Neural crest cell (in vitro differentiated cells): ENCODE measurements at regions not wholly inside any gene's neighbourhood (a gene's known extent, or its start where the extent isn't known, plus 50 kb on each side); places are given as distances from the start of the nearest gene placed in this dataset.
"Not testable (repeated sequence)": the region's sequence is repeated elsewhere in the genome, so short reads cannot be mapped to it uniquely, and the experiment has no call there.

Experiments used
- DNase-seq: peaks from one replicate; pipeline ENCODE4 v3.0.0; 2021; ENCODE audit warnings: low read depth, mixed read lengths, low spot score
- H3K27ac Mint-ChIP-seq: one replicate; pipeline ENCODE4 v1.8.0; 2021; ENCODE audit warnings: mild to moderate bottlenecking, mixed read lengths; ENCODE audit not compliant: unreplicated experiment
- H3K27me3 Mint-ChIP-seq: 2 replicates; pipeline ENCODE4 v1.8.0; 2021; ENCODE audit warnings: low read depth, mild to moderate bottlenecking, mixed read lengths
- H3K36me3 Mint-ChIP-seq: 2 replicates; pipeline ENCODE4 v1.8.0; 2021; ENCODE audit warnings: low read depth, mild to moderate bottlenecking, mixed read lengths
- H3K4me1 Mint-ChIP-seq: 2 replicates; pipeline ENCODE4 v1.8.0; 2021; ENCODE audit warnings: mixed read lengths
- H3K4me3 Mint-ChIP-seq: one replicate; pipeline ENCODE4 v1.8.0; 2021; ENCODE audit warnings: mild to moderate bottlenecking, mixed read lengths
- H3K9me3 Mint-ChIP-seq: 2 replicates; pipeline ENCODE4 v1.8.0; 2021; ENCODE audit warnings: mixed read lengths
- TF ChIP-seq, protein P1 (sequence below): fragments of 200-600 bp; sonication (generic); conservative IDR thresholded peaks from 2 replicates; pipeline ENCODE4 v1.5.0; 2021; ENCODE audit warnings: antibody characterized with exemption, mild to moderate bottlenecking

DNA sequence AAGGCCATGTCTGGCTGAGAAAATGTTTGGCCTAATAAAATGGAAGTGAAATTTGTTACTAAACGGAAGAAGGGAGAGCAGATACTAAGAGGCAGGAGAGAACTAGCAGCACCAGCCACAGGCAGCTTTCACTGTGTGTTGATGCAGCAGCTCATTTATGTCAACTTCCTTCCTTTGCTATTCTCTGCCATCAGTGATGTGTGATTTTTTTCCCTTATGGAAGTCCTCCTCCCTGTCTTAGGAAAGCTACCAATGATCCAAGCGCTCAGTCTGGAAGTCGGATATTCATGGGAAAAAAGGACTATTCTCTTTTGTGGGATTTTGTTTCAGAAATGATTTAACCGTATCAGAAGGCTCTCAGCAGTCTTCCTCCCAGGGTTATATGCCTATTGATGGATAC is 1629.2 kb downstream of the CDH8 start:
- no peak for DNase-seq
- no peaks in the 10 kb centered on the region for H3K36me3 Mint-ChIP-seq
- TF ChIP-seq, protein P1, sequence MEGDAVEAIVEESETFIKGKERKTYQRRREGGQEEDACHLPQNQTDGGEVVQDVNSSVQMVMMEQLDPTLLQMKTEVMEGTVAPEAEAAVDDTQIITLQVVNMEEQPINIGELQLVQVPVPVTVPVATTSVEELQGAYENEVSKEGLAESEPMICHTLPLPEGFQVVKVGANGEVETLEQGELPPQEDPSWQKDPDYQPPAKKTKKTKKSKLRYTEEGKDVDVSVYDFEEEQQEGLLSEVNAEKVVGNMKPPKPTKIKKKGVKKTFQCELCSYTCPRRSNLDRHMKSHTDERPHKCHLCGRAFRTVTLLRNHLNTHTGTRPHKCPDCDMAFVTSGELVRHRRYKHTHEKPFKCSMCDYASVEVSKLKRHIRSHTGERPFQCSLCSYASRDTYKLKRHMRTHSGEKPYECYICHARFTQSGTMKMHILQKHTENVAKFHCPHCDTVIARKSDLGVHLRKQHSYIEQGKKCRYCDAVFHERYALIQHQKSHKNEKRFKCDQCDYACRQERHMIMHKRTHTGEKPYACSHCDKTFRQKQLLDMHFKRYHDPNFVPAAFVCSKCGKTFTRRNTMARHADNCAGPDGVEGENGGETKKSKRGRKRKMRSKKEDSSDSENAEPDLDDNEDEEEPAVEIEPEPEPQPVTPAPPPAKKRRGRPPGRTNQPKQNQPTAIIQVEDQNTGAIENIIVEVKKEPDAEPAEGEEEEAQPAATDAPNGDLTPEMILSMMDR = no peak
- no peak overlapping the region for H3K4me3 Mint-ChIP-seq
- H3K4me1 Mint-ChIP-seq = no peaks in the 10 kb centered on the region
- no peaks in the 10 kb centered on the region for H3K27me3 Mint-ChIP-seq
- no peaks in the 10 kb centered on the region for H3K9me3 Mint-ChIP-seq
- no peak overlapping the region for H3K27ac Mint-ChIP-seq

DNA sequence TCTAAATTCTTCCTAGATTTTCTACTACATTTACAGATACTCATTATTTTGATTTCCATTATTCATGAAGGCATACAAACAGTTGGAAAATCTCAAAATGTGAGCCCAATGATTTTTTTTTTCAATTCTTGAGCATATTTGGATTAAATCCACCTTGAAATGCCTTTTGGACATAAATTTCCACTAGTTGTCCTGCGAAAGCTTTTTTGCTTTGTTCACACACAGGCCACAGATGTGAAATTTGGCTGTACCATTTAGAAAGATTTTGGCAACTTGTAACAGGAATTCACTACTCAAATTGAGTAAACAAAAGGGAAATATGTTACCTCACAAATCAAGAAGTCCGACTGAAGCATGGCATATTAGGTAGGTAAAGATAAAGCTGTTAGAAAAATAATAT is 1631.0 kb downstream of the CDH8 start:
- H3K4me3 Mint-ChIP-seq = no peak overlapping the region

DNA sequence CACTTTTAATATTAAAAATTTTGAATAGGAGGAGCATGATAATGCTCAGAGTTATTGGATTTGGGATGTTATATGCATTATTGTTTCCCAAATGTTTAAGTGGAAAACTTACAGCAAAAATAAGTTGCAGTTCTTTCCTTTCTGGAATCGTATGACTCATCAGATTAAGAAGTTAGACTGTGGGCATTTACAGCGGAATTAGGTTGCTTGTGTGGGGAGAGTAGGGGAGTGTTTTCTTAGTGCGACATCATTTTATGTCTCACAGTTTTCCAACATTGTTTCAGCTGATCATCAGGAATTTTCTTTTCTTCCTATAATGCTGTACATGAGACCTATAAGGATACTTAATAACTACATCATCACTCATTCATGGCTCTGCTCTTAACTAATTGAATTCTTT is 1631.8 kb downstream of the CDH8 start:
- no peak for DNase-seq
- Mint-ChIP-seq H3K27me3 (no peaks in the 10 kb centered on the region), H3K4me1 (no peaks in the 10 kb centered on the region), H3K36me3 (no peaks in the 10 kb centered on the region), H3K9me3 (no peaks in the 10 kb centered on the region), H3K4me3 (no peak overlapping the region), H3K27ac (no peak overlapping the region)
- TF ChIP-seq, protein P1 = no peak

More for the DNA sequence above, 1631.0 kb downstream of the CDH8 start:
- no peak for DNase-seq
- no peaks in the 10 kb centered on the region for H3K36me3 Mint-ChIP-seq
- TF ChIP-seq, protein P1 = no peak
- no peaks in the 10 kb centered on the region for H3K27me3 Mint-ChIP-seq
- no peak overlapping the region for H3K27ac Mint-ChIP-seq
- H3K9me3 Mint-ChIP-seq = no peaks in the 10 kb centered on the region
- no peaks in the 10 kb centered on the region for H3K4me1 Mint-ChIP-seq

DNA sequence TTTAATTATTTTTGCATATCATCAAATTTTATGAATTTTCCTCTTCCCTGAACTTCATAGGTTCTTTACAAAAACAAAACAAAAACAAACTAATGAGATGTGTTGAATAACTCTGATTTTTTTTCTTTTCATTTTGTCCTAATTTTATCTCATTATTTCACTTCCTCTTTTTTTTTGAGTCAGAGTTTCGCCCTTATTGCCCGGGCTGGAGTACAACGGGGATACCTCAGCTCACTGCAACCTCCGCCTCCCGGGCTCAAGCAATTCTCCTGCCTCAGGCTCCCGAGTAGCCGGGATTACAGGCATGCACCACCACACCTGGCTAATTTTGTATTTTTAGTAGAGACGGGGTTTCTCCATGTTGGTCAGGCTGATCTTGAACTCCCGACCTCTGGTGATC is 1633.3 kb downstream of the CDH8 start:
- H3K9me3 Mint-ChIP-seq, DNase-seq, H3K27ac Mint-ChIP-seq, H3K4me3 Mint-ChIP-seq, H3K36me3 Mint-ChIP-seq, H3K27me3 Mint-ChIP-seq, H3K4me1 Mint-ChIP-seq: not testable (repeated sequence)

DNA sequence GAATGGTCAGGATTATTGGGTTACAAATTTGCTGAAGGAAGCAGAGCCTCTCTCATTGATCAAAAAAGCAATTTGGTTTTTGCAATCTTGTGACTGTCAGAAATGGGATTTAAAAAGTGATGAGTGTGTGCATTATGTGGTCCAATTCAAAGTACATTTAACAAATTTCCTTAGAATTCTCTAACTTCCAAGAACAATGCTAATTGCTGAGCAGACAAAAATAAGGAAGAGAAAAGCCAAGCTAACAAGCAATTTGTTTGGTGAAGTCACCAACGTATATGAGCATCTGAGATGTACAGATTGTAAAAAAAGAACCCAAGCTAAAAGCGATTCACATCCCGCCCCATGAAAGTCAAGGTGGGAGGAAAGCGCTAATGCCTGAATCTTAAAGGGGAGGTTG is 1643.9 kb downstream of the CDH8 start:
- Mint-ChIP-seq H3K27ac (no peak overlapping the region), H3K4me3 (no peak overlapping the region), H3K9me3 (no peaks in the 10 kb centered on the region), H3K4me1 (no peaks in the 10 kb centered on the region), H3K36me3 (no peaks in the 10 kb centered on the region), H3K27me3 (no peaks in the 10 kb centered on the region)
- no peak for DNase-seq
- TF ChIP-seq, protein P1 = no peak

DNA sequence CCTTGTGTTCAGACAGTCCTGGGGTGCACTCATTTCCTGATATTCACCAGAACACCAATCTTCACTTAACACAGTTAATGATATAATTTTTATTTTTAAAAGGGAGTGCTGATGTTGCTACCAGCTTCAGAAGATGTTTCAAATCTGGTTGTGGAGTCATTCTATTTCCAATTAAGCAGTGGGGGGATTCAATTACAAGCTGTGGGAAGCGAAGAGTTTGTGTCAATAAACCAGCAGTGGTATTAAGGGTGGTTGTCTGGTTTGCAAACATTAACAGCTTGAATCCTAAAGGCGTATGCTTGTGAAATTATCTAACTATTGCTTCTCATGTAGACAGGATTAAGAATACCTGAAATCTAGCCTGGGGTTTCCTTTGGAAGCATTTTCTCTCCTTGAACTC is 1637.5 kb upstream of the GOT2 start:
- H3K4me1 Mint-ChIP-seq = no peaks in the 10 kb centered on the region
- H3K4me3 Mint-ChIP-seq = no peak overlapping the region
- H3K27me3 Mint-ChIP-seq = no peaks in the 10 kb centered on the region
- no peak overlapping the region for H3K27ac Mint-ChIP-seq
- TF ChIP-seq, protein P1 = no peak
- DNase-seq = no peak
- H3K9me3 Mint-ChIP-seq = peaks cover 2% of the 10 kb centered on the region
- no peaks in the 10 kb centered on the region for H3K36me3 Mint-ChIP-seq
